HG03354 (cell line): ENCODE measurements at regions not wholly inside any gene's neighbourhood (a gene's known extent, or its start where the extent isn't known, plus 50 kb on each side); places are given as distances from the start of the nearest gene placed in this dataset.

Source experiments
- ATAC-seq: cut with Tn5 transposase; IDR thresholded peaks from one replicate; pipeline ENCODE4 v1.9.1; 2021; ENCODE audit warnings: mild to moderate bottlenecking; ENCODE audit not compliant: unreplicated experiment, poor library complexity, severe bottlenecking

GRCh38 chr6:148650941-148651505 lies 95.8 kb upstream of the UST start:
- no peak for ATAC-seq

GRCh38 chr6:148652205-148652604 lies 94.6 kb upstream of the UST start:
- no peak for ATAC-seq

GRCh38 chr6:148653138-148653776 lies 93.6 kb upstream of the UST start:
- no peak for ATAC-seq

- no peak for ATAC-seq
Measured at GRCh38 chr6:148657048-148657447, 89.8 kb upstream of the UST start.

GRCh38 chr6:148658681-148659430 lies 88.0 kb upstream of the UST start:
- ATAC-seq = no peak

- ATAC-seq = no peak
Measured at GRCh38 chr6:148667395-148667794, 79.4 kb upstream of the UST start.

- ATAC-seq = no peak
Measured at GRCh38 chr6:148671085-148671484, 75.7 kb upstream of the UST start.

GRCh38 chr6:148671952-148672351 lies 74.9 kb upstream of the UST start:
- no peak for ATAC-seq

- no peak for ATAC-seq
Measured at GRCh38 chr6:148674306-148674705, 72.5 kb upstream of the UST start.

- ATAC-seq = peak; percentile 86
Measured at GRCh38 chr6:148677594-148678476, 69.0 kb upstream of the UST start.

- ATAC-seq = no peak
Measured at GRCh38 chr6:148678682-148679081, 68.1 kb upstream of the UST start.

GRCh38 chr6:148681666-148682065 lies 65.2 kb upstream of the UST start:
- ATAC-seq = no peak

- no peak for ATAC-seq
Measured at GRCh38 chr6:148682252-148682651, 64.6 kb upstream of the UST start.

GRCh38 chr6:148682990-148683389 lies 63.8 kb upstream of the UST start:
- ATAC-seq = no peak

GRCh38 chr6:148689168-148689567 lies 57.7 kb upstream of the UST start:
- ATAC-seq = no peak

GRCh38 chr6:148693882-148694484 lies 52.8 kb upstream of the UST start:
- ATAC-seq = peak; percentile 85
